PC-3 (cell line): ENCODE measurements at regions not wholly inside any gene's neighbourhood (a gene's known extent, or its start where the extent isn't known, plus 50 kb on each side); places are given as distances from the start of the nearest gene placed in this dataset.

Experiments used
- EZH2 ChIP-seq: fragments of 300-600 bp; sonication (generic); IDR thresholded peaks from one replicate; pipeline ENCODE4 v1.6.1; 2017; ENCODE audit warnings: antibody characterized with exemption, mild to moderate bottlenecking, low read length; ENCODE audit not compliant: unreplicated experiment
- EZH2phosphoT487 ChIP-seq: fragments of 300-600 bp; sonication (generic); IDR thresholded peaks from 2 replicates; pipeline ENCODE4 v1.6.1; 2018; ENCODE audit warnings: mild to moderate bottlenecking, antibody characterized with exemption, low read length, borderline replicate concordance
- TF ChIP-seq, protein P1 (sequence below): fragments of 300-600 bp; sonication (generic); conservative IDR thresholded peaks from 2 replicates; pipeline ENCODE4 v1.5.1; 2017; ENCODE audit warnings: antibody characterized with exemption, low read depth, mild to moderate bottlenecking, low read length

- TF ChIP-seq, protein P1, sequence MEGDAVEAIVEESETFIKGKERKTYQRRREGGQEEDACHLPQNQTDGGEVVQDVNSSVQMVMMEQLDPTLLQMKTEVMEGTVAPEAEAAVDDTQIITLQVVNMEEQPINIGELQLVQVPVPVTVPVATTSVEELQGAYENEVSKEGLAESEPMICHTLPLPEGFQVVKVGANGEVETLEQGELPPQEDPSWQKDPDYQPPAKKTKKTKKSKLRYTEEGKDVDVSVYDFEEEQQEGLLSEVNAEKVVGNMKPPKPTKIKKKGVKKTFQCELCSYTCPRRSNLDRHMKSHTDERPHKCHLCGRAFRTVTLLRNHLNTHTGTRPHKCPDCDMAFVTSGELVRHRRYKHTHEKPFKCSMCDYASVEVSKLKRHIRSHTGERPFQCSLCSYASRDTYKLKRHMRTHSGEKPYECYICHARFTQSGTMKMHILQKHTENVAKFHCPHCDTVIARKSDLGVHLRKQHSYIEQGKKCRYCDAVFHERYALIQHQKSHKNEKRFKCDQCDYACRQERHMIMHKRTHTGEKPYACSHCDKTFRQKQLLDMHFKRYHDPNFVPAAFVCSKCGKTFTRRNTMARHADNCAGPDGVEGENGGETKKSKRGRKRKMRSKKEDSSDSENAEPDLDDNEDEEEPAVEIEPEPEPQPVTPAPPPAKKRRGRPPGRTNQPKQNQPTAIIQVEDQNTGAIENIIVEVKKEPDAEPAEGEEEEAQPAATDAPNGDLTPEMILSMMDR = no peak
- no peak for TF ChIP-seq EZH2
- no peak for TF ChIP-seq EZH2phosphoT487
Observed at GRCh38 chr4:155489271-155489670, 112.5 kb upstream of the MAP9 start.
